Keratinocyte (primary cell): ENCODE measurements at regions not wholly inside any gene's neighbourhood (a gene's known extent, or its start where the extent isn't known, plus 50 kb on each side); places are given as distances from the start of the nearest gene placed in this dataset.

ENCODE experiments used
- DNase-seq: peaks from one replicate; pipeline ENCODE4 v3.0.0-alpha.2; 2011; ENCODE audit warnings: low read depth, missing footprints, low spot score
- FAIRE-seq: peaks from 2 replicates; lab custom pipeline; 2011; peaks lifted over from hg19 to GRCh38; lab: Jason Lieb, UNC
- H2AFZ ChIP-seq: 2 replicates; pipeline ENCODE4 v1.6.0; 2012; ENCODE audit warnings: low read length, control low read depth, inconsistent platforms; ENCODE audit not compliant: control insufficient read depth
- H3K27ac ChIP-seq: 2 replicates; pipeline ENCODE4 v1.5.1; 2011; ENCODE audit warnings: low read length; ENCODE audit not compliant: control insufficient read depth, insufficient read depth
- H3K27me3 ChIP-seq: 3 replicates; pipeline ENCODE4 v1.6.0; 2011; ENCODE audit warnings: low read length; ENCODE audit not compliant: control insufficient read depth, insufficient read depth; ENCODE audit errors: extremely low read depth
- H3K36me3 ChIP-seq, 2 experiments: 2 replicates in 1 of 2; 3 replicates in 1 of 2; pipeline ENCODE4 v1.5.1; 2011; ENCODE audit warnings: low read length in 2 of 2, mild to moderate bottlenecking in 1 of 2; ENCODE audit not compliant: control insufficient read depth in 2 of 2, insufficient read depth in 2 of 2; ENCODE audit errors: extremely low read depth in 1 of 2
- H3K4me1 ChIP-seq: 3 replicates; pipeline ENCODE4 v1.5.1; 2011; ENCODE audit warnings: low read length; ENCODE audit not compliant: control insufficient read depth, insufficient read depth; ENCODE audit errors: extremely low read depth
- H3K4me2 ChIP-seq: 3 replicates; pipeline ENCODE4 v1.6.0; 2011; ENCODE audit warnings: low read depth, low read length; ENCODE audit not compliant: control insufficient read depth, insufficient read depth; ENCODE audit errors: extremely low read depth
- H3K4me3 ChIP-seq, 3 experiments: fragments of 200-600 bp in 1 of 3; sonication (generic) in 1 of 3; 2 replicates in 2 of 3; 3 replicates in 1 of 3; pipeline ENCODE4 v1.5.1; 2011 to 2016; ENCODE audit warnings: low read length in 3 of 3, mild to moderate bottlenecking in 3 of 3, control low read depth in 2 of 3, inconsistent platforms in 1 of 3, low read depth in 1 of 3, mixed read lengths in 1 of 3, mixed run types in 1 of 3, moderate library complexity in 1 of 3; ENCODE audit not compliant: control insufficient read depth in 2 of 3, insufficient read depth in 2 of 3; ENCODE audit errors: extremely low read depth in 1 of 3
- H3K79me2 ChIP-seq: 2 replicates; pipeline ENCODE4 v1.6.0; 2012; ENCODE audit warnings: low read length; ENCODE audit not compliant: control insufficient read depth, insufficient read depth
- H3K9ac ChIP-seq: 3 replicates; pipeline ENCODE4 v1.6.0; 2011; ENCODE audit warnings: low read length; ENCODE audit not compliant: control insufficient read depth, insufficient read depth; ENCODE audit errors: extremely low read depth
- H3K9me1 ChIP-seq: 3 replicates; pipeline ENCODE4 v1.6.0; 2011; ENCODE audit warnings: low read length; ENCODE audit not compliant: control insufficient read depth, insufficient read depth; ENCODE audit errors: extremely low read depth
- H3K9me3 ChIP-seq: 2 replicates; pipeline ENCODE4 v1.5.1; 2012; ENCODE audit warnings: low read depth, low read length; ENCODE audit not compliant: control insufficient read depth
- H4K20me1 ChIP-seq: 3 replicates; pipeline ENCODE4 v1.6.0; 2011; ENCODE audit warnings: low read length; ENCODE audit not compliant: control insufficient read depth, insufficient read depth; ENCODE audit errors: extremely low read depth
- EZH2 ChIP-seq: IDR thresholded peaks from one replicate; pipeline ENCODE4 v1.6.1; 2012; ENCODE audit warnings: inconsistent platforms, mild to moderate bottlenecking, low read length, moderate library complexity
- dilution Hi-C: fragments of 300-500 bp; cut with MboI; formaldehyde crosslinking; loops from one replicate; pipeline ENCODE4 v1.7.0; 2020; ENCODE audit warnings: low sequenced_read_pairs; ENCODE audit not compliant: extremely low pct_ligation_motif_present
- TF ChIP-seq, protein P1 (sequence below), 3 experiments: IDR thresholded peaks in 1 of 3; conservative IDR thresholded peaks in 1 of 3; optimal IDR thresholded peaks in 1 of 3; 2 replicates in 2 of 3; 3 replicates in 1 of 3; pipeline versions ENCODE3 to v1.5.1; 2011; ENCODE audit warnings: low read length in 3 of 3, mild to moderate bottlenecking in 3 of 3, moderate library complexity in 2 of 3, control low read depth in 1 of 3, inconsistent platforms in 1 of 3; ENCODE audit not compliant: insufficient read depth in 2 of 3; ENCODE audit errors: extremely low read depth in 1 of 3

DNA sequence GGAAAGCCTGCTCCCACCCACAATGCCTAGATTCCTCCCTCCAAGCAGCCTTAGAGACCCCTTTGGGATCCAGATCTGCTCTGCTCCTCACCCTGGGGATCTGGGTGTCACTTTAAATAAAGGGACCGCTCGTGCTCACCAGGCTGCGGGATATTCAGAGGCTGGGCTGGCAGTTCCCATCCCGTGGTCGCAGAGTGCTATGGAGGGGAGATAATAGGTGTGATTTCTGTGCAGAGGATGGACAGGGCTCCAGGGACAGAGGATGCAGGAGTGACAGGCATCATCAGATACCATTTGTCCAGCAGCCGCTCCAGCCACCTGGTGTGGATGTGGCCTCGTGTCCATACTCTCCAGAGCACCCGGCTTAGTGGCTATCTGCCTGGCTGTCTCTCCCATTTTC is 415.9 kb upstream of the SULF2 start:
- Histone ChIP-seq H3K9me1 (no peaks in the 10 kb centered on the region), H3K79me2 (no peaks in the 10 kb centered on the region), H3K27ac (no peak overlapping the region), H3K9ac (no peak overlapping the region), H3K4me1 (no peaks in the 10 kb centered on the region), H3K27me3 (peaks cover 27% of the 10 kb centered on the region), H4K20me1 (no peaks in the 10 kb centered on the region), H2AFZ (no peak overlapping the region), H3K4me2 (no peak overlapping the region), H3K36me3 (no peaks in the 10 kb centered on the region), H3K4me3 (no peak overlapping the region), H3K9me3 (no peaks in the 10 kb centered on the region)
- FAIRE-seq (no peak), DNase-seq (no peak)
- dilution Hi-C loops = no loop called here
- TF ChIP-seq EZH2 = no peak
- TF ChIP-seq, protein P1, sequence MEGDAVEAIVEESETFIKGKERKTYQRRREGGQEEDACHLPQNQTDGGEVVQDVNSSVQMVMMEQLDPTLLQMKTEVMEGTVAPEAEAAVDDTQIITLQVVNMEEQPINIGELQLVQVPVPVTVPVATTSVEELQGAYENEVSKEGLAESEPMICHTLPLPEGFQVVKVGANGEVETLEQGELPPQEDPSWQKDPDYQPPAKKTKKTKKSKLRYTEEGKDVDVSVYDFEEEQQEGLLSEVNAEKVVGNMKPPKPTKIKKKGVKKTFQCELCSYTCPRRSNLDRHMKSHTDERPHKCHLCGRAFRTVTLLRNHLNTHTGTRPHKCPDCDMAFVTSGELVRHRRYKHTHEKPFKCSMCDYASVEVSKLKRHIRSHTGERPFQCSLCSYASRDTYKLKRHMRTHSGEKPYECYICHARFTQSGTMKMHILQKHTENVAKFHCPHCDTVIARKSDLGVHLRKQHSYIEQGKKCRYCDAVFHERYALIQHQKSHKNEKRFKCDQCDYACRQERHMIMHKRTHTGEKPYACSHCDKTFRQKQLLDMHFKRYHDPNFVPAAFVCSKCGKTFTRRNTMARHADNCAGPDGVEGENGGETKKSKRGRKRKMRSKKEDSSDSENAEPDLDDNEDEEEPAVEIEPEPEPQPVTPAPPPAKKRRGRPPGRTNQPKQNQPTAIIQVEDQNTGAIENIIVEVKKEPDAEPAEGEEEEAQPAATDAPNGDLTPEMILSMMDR (optimal IDR thresholded peaks at IDR 0.05 in 1 of 3, IDR thresholded peaks at IDR 0.05 in 1 of 3, conservative IDR thresholded peaks at IDR 0.05 in 1 of 3; ENCODE audit: extremely low read depth in 1 of 3, insufficient read depth in 2 of 3, low read length in 3 of 3) = no peak

DNA sequence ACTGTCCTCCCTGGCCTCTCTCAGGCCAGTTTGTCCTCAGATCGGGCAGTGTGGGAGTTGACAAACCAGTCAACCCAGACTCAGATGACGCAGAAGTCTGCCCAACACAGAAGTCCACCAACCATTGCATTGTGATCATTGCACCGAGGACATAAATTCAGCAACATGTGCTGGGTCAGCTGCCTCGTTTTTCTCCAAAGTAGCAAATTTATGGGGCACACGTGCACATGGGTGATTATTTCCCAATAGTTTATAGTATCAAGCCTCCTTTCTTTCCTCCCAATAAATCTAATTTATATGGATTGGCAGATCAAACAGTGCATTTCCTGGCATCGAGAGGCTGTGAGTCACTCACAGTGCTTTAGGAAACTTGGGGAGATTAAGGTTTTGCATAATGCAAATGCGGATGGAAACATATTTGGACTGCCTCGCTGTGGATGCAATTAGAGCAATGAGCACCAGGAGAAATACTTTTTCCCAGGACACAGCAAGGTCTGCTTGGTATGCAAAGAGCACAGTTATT is 413.7 kb upstream of the SULF2 start:
- Histone ChIP-seq H3K4me2 (no peak overlapping the region), H3K9me1 (no peaks in the 10 kb centered on the region), H3K79me2 (no peaks in the 10 kb centered on the region), H3K27ac (no peak overlapping the region), H3K9me3 (no peaks in the 10 kb centered on the region), H3K9ac (no peak overlapping the region), H2AFZ (no peak overlapping the region), H4K20me1 (no peaks in the 10 kb centered on the region), H3K27me3 (peaks cover 32% of the 10 kb centered on the region), H3K36me3 (no peaks in the 10 kb centered on the region), H3K4me3 (no peak overlapping the region), H3K4me1 (no peaks in the 10 kb centered on the region)
- no peak for DNase-seq
- no peak for FAIRE-seq
- TF ChIP-seq, protein P1 (optimal IDR thresholded peaks at IDR 0.05 in 1 of 3, IDR thresholded peaks at IDR 0.05 in 1 of 3, conservative IDR thresholded peaks at IDR 0.05 in 1 of 3; ENCODE audit: extremely low read depth in 1 of 3, insufficient read depth in 2 of 3, low read length in 3 of 3) = no peak
- no peak for TF ChIP-seq EZH2
- dilution Hi-C loops = no loop called here
